ENCODE measurements at regions not wholly inside any gene's neighbourhood (a gene's known extent, or its start where the extent isn't known, plus 50 kb on each side); places are given as distances from the start of the nearest gene placed in this dataset.

GRCh38 chr5:38720554-38721361, 125.1 kb upstream of the OSMR start:
- no peak for DNase-seq

DNA sequence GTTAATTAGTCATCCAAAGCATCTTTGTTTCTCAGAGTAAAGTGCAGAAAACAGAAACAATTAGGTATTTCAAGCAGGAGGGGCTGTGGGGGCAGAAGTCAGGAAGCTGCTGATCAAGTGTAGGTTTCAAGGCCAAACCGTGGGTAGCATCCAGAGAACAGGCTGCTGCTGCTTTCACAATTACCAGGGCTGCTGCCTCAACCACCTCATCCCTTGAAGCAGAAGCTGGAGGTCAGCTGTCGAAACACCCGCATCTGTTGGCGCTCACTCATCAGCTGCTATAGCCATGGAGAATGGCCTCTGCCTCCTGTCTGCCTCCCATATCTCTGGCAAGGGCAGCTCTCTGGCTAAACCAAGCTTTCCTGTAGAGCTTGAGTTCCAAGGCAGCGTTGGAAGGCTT, 122.9 kb upstream of the OSMR start:
- DNase-seq = no peak

GRCh38 chr5:38723426-38723825, 122.4 kb upstream of the OSMR start:
- no peak for DNase-seq

DNA sequence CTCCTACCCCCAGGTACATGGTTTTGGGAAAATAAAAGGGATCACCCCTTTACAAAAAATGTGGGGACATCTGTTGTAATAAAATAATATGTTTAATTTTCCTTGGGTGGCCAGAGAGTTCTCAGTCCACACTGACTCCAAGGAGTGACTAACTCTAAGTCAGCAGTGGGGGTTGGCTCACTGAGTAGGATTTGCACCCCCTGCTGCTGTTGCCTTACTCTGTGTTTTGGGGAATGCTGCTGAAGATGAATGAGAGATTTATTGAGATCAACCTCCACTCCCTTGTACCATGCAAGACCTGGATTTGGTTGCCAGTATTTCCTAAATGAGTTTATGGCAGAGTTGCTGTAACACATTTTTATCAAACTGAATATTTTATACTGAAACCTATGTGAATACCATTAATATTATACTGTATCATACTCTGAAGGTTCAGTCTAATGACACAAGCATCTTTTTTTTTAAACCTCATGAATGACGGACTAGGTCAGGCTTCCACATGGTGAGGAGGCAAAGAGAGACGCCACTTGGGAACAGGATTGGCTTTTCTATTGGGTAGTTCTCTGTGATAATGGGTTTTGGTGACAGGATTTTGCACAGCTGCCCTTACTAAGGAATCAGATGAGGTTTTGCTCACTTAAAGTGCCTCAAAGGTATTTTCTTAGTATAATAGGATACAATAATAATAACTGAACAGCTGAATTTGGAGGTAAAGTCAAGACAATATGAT, 121.3 kb upstream of the OSMR start:
- DNase-seq = no peak

- DNase-seq = no peak
Measured at GRCh38 chr5:38725371-38725865, 120.4 kb upstream of the OSMR start.

GRCh38 chr5:38726279-38726678, 119.5 kb upstream of the OSMR start:
- DNase-seq = no peak

GRCh38 chr5:38728029-38728428, 117.8 kb upstream of the OSMR start:
- no peak for DNase-seq

- no peak for DNase-seq
Measured at GRCh38 chr5:38731461-38731860, 114.4 kb upstream of the OSMR start.

GRCh38 chr5:38734353-38734752, 111.5 kb upstream of the OSMR start:
- no peak for DNase-seq

GRCh38 chr5:38736089-38736488, 109.7 kb upstream of the OSMR start:
- DNase-seq = no peak

- no peak for DNase-seq
Measured at GRCh38 chr5:38737976-38738375, 107.8 kb upstream of the OSMR start.

GRCh38 chr5:38739011-38739704, 106.7 kb upstream of the OSMR start:
- DNase-seq = no peak

GRCh38 chr5:38739705-38740045, 106.1 kb upstream of the OSMR start:
- DNase-seq = no peak

DNA sequence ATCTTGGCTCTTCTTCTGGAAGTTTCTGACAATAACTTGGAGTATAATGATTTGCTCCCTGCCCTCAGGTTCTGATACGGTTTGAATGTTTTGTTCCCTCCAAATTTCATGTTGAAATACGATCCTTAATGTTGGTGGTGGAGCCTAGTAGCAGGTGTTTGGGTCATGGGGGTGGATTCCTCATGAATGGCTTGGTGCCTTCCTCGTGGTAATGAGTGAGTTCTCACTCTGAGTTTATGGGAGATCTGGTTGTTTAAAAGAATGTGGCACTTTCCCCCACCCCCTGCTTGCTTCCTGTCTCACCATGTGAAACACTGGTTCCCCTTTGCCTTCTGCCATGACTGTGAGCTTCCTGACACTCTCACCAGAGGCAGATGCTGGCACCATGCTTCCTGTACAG, 103.0 kb upstream of the OSMR start:
- DNase-seq = no peak

DNA sequence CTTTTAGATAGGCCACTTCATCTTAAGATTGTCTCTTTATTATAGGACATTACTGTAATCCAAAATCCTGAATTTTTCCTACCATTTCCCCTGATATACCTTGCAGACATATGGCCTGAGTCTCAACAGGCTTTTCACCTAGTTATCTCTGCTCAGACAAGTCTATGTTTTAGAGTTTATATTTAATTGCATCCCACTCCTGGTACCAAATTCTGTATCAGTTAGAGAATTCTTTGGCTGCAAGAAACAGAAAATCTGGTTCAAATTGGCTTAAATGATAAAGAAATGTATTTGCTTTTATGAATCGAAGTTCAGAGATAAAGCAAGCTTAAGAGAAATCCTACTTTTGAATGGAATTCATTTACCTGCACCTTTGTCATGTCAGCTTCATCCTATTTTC, 102.2 kb upstream of the OSMR start:
- no peak for DNase-seq

DNA sequence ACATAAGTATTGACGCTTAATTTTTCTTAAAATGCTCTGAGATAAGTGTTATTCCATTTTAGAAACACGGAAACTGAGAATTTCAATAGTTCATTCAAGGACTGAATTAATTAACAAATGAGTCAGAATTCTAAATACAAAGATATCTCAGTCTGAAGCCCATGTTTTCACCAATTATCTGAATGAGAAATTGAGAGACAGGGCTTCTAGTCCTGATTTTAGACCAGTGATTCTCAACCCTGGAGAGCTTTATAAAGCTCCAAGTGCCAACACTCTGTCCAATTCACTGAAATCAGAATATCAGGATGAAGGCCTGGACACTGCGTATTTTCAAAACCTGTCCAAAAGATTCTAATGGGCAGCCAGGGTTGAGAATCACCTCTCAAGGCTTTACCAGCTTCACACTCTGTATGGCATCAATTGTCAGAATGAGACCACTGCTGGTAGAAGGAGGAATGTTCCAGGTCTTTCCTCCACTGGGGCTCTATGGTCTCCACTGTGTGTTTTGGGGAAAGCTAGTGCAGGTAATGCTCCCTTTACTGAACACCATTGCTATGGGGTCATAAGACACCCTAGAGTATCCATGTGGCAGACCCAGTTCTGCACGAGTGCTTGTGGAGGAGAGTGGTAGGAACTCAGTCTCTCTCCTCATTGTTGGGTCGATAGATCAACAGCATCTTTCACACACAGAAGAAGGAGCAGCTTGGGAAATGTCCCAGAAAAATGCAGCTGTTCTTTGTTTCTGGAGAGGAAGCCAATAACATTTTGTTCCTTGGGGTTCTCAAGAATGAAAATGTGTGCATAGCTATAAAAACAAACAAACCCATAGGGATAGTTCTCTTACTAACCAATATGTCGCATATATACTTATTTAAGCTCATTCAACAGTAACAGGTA, 99.7 kb upstream of the OSMR start:
- DNase-seq = no peak

GRCh38 chr5:38749861-38750260, 96.0 kb upstream of the OSMR start:
- DNase-seq = no peak

- DNase-seq = no peak
Measured at GRCh38 chr5:38751103-38751502, 94.7 kb upstream of the OSMR start.

- no peak for DNase-seq
Measured at GRCh38 chr5:38752012-38752536, 93.7 kb upstream of the OSMR start.

GRCh38 chr5:38752622-38753021, 93.2 kb upstream of the OSMR start:
- DNase-seq = no peak

GRCh38 chr5:38753141-38753540, 92.7 kb upstream of the OSMR start:
- no peak for DNase-seq

DNA sequence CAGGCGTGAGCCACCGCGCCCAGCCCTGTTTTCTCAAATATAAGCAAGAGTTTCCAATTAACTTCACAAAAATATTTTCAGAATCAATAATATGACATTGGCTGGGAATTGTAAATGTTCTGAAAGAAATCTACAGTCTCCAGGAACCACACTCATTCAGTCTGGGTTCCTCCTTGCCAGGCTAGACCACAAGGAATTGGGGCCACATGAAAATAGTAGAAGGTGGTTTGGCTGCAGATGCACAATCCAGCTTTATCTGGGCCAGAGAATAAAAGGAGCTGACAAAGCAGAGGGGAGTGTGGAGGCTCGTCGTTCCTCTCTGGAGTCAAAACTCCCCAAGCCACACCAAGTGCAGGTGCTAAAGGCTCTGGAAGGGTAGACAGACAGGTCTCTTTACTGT, 92.0 kb upstream of the OSMR start:
- DNase-seq = no peak

GRCh38 chr5:38755181-38755580, 90.6 kb upstream of the OSMR start:
- DNase-seq = peak; percentile 21
